Ishikawa (cell line): ENCODE measurements at regions not wholly inside any gene's neighbourhood (a gene's known extent, or its start where the extent isn't known, plus 50 kb on each side); places are given as distances from the start of the nearest gene placed in this dataset.

ENCODE experiments used
- EGR1 ChIP-seq: IDR thresholded peaks from 2 replicates; pipeline ENCODE4 v1.6.1; 2012
- EP300 ChIP-seq: IDR thresholded peaks from 2 replicates; pipeline ENCODE4 v1.6.1; 2012; ENCODE audit warnings: borderline replicate concordance
- FOXM1 ChIP-seq: IDR thresholded peaks from 2 replicates; pipeline ENCODE4 v1.6.1; 2012; ENCODE audit warnings: low read depth, borderline replicate concordance
- MAX ChIP-seq: IDR thresholded peaks from 2 replicates; pipeline ENCODE4 v1.6.1; 2012
- RAD21 ChIP-seq: IDR thresholded peaks from 2 replicates; pipeline ENCODE4 v1.6.1; 2012; ENCODE audit warnings: low read depth
- REST ChIP-seq: IDR thresholded peaks from 2 replicates; pipeline ENCODE4 v1.6.1; 2012; ENCODE audit warnings: low read depth, mild to moderate bottlenecking
- TAF1 ChIP-seq: IDR thresholded peaks from 2 replicates; pipeline ENCODE4 v1.6.1; 2012; ENCODE audit warnings: low read depth, mild to moderate bottlenecking
- YY1 ChIP-seq: IDR thresholded peaks from 2 replicates; pipeline ENCODE4 v1.6.1; 2012; ENCODE audit warnings: low read depth

GRCh38 chr9:28528049-28528448 lies 954.8 kb upstream of the C9orf72 start:
- TF ChIP-seq TAF1 (no peak), RAD21 (no peak), REST (no peak), YY1 (no peak), MAX (no peak), FOXM1 (no peak), EP300 (no peak), EGR1 (no peak)
